ENCODE measurements at regions not wholly inside any gene's neighbourhood (a gene's known extent, or its start where the extent isn't known, plus 50 kb on each side); places are given as distances from the start of the nearest gene placed in this dataset.

DNA sequence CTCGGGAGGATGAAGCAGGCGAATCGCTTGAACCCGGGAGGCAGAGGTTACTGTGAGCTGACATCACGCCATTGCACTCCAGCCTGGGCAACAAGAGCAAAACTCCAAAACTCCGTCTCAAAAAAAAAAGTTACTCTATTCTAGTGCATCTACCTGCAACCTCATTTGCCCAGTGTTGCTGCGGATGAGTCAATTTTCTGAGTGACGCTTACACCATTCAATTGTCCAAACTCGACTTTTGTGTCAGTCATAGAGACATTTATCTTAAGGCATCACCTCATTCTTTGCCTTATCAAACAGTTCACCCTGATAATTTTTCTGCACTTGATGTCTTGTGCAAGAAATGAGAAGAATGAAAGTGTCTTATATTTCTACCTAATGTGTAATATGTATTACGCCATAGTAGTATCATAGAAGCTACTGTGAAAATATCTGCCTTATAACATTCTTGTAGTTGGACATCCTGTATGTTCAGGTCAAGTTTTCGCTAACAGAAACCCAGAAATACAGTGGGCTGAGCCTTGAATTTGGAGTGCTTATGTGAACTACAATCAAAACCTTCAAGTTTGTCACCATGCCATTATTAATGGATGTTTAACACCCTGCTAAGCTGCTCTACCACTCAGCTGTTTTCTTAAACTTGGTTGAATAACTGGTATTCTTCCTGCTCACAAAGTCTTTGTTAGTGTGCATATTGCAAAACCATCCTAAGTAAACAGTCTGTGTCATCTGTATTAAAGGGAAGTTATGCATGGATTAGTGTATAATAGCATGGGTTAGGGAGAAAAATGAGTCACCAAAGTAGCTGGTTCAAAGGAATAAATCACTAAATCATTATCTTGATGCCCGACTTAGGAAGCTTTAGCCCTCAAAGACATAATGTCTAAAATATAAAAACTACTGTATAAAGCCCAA, 531.0 kb upstream of the NR2F2 start:
- no peak overlapping the region for H3K4me2 ChIP-seq (ENCODE audit: low read length)
- no peaks in the 10 kb centered on the region for H4K20me1 ChIP-seq (ENCODE audit: insufficient read depth, low read length)
- H3K4me3 ChIP-seq (ENCODE audit: low read depth, low read length, poor library complexity, severe bottlenecking), result no peak overlapping the region

DNA sequence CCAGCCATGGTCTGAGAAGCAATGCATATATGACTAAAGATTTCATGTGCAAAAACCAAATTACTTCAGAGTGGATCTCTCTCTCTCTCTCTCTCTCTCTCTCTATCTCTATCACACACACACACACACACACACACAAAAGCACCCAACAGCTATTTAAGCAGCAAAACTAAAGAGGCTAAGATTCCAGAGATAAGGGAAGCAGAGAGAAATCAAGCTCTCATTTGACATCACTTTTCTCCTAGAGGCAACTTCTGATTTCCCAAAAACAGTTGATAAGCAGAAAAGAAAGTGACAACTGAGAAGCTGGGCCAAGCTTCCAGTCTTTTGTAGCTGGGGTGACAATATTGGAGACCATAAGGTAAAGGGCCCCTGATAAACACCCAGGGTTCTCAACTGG, 526.0 kb upstream of the NR2F2 start:
- Histone ChIP-seq H3K9me3 (ENCODE audit: low read length) (no peaks in the 10 kb centered on the region), H3K4me1 (ENCODE audit: insufficient read depth, low read length, severe bottlenecking) (no peaks in the 10 kb centered on the region), H3K36me3 (ENCODE audit: insufficient read depth, low read length) (no peaks in the 10 kb centered on the region), H3K27me3 (ENCODE audit: insufficient read depth, low read length) (no peaks in the 10 kb centered on the region), H4K20me1 (ENCODE audit: insufficient read depth, low read length) (no peaks in the 10 kb centered on the region), H3K79me2 (ENCODE audit: insufficient read depth, low read length) (no peaks in the 10 kb centered on the region), H3K4me2 (ENCODE audit: low read length) (no peak overlapping the region), H3K4me3 (ENCODE audit: low read depth, low read length, poor library complexity, severe bottlenecking) (no peak overlapping the region), H3K27ac (ENCODE audit: low read depth, low read length, poor library complexity, severe bottlenecking) (no peak overlapping the region), H3K9me2 (ENCODE audit: low read depth, low read length) (no peaks in the 10 kb centered on the region), H3F3A (ENCODE audit: insufficient read depth, low read length) (no peaks in the 10 kb centered on the region), H3K9ac (ENCODE audit: low read length) (no peak overlapping the region), H2AFZ (ENCODE audit: low read length) (no peak overlapping the region)
- TF ChIP-seq EZH2 (IDR thresholded peaks at IDR 0.05; ENCODE audit: borderline replicate concordance, low read length), result no peak
- TF ChIP-seq, protein P1, sequence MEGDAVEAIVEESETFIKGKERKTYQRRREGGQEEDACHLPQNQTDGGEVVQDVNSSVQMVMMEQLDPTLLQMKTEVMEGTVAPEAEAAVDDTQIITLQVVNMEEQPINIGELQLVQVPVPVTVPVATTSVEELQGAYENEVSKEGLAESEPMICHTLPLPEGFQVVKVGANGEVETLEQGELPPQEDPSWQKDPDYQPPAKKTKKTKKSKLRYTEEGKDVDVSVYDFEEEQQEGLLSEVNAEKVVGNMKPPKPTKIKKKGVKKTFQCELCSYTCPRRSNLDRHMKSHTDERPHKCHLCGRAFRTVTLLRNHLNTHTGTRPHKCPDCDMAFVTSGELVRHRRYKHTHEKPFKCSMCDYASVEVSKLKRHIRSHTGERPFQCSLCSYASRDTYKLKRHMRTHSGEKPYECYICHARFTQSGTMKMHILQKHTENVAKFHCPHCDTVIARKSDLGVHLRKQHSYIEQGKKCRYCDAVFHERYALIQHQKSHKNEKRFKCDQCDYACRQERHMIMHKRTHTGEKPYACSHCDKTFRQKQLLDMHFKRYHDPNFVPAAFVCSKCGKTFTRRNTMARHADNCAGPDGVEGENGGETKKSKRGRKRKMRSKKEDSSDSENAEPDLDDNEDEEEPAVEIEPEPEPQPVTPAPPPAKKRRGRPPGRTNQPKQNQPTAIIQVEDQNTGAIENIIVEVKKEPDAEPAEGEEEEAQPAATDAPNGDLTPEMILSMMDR (IDR thresholded peaks at IDR 0.05; ENCODE audit: low read length), result no peak

More for the DNA sequence above, 531.0 kb upstream of the NR2F2 start:
- H3F3A ChIP-seq (ENCODE audit: insufficient read depth, low read length), result no peaks in the 10 kb centered on the region
- no peaks in the 10 kb centered on the region for H3K79me2 ChIP-seq (ENCODE audit: insufficient read depth, low read length)
- H3K4me1 ChIP-seq (ENCODE audit: insufficient read depth, low read length, severe bottlenecking), result no peaks in the 10 kb centered on the region
- no peak overlapping the region for H2AFZ ChIP-seq (ENCODE audit: low read length)
- TF ChIP-seq, protein P1 (IDR thresholded peaks at IDR 0.05; ENCODE audit: low read length), result no peak
- no peak for TF ChIP-seq EZH2 (IDR thresholded peaks at IDR 0.05; ENCODE audit: borderline replicate concordance, low read length)
- H3K27me3 ChIP-seq (ENCODE audit: insufficient read depth, low read length), result no peaks in the 10 kb centered on the region
- H3K9me3 ChIP-seq (ENCODE audit: low read length), result no peaks in the 10 kb centered on the region
- no peaks in the 10 kb centered on the region for H3K9me2 ChIP-seq (ENCODE audit: low read depth, low read length)
- no peak overlapping the region for H3K27ac ChIP-seq (ENCODE audit: low read depth, low read length, poor library complexity, severe bottlenecking)
- H3K36me3 ChIP-seq (ENCODE audit: insufficient read depth, low read length), result no peaks in the 10 kb centered on the region
- no peak overlapping the region for H3K9ac ChIP-seq (ENCODE audit: low read length)

DNA sequence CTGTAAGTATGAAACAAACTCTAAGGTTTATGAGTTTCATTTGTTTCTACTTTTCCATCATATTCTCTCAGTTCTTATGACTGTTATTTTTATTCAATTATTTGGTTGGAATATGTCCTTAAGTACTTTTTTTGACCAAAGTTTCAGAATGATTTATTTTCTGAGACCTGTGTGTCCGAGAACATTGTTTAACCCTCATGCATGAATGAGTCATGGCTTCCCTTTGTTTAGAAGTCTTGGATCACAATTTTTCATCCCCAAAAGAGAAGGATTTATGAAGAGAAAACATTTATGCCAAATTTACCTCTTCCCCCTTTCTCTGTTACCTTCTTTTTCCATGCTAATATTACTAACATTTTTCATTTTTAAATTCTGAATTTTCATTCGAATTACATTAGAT, 518.0 kb upstream of the NR2F2 start:
- Histone ChIP-seq H3K9me3 (ENCODE audit: low read length) (no peaks in the 10 kb centered on the region), H3F3A (ENCODE audit: insufficient read depth, low read length) (no peaks in the 10 kb centered on the region), H3K4me3 (ENCODE audit: low read depth, low read length, poor library complexity, severe bottlenecking) (no peak overlapping the region), H3K4me1 (ENCODE audit: insufficient read depth, low read length, severe bottlenecking) (no peaks in the 10 kb centered on the region), H3K79me2 (ENCODE audit: insufficient read depth, low read length) (no peaks in the 10 kb centered on the region), H3K9me2 (ENCODE audit: low read depth, low read length) (no peaks in the 10 kb centered on the region), H3K4me2 (ENCODE audit: low read length) (no peak overlapping the region), H3K9ac (ENCODE audit: low read length) (no peak overlapping the region), H3K27me3 (ENCODE audit: insufficient read depth, low read length) (no peaks in the 10 kb centered on the region), H3K27ac (ENCODE audit: low read depth, low read length, poor library complexity, severe bottlenecking) (no peak overlapping the region), H4K20me1 (ENCODE audit: insufficient read depth, low read length) (no peaks in the 10 kb centered on the region), H3K36me3 (ENCODE audit: insufficient read depth, low read length) (no peaks in the 10 kb centered on the region), H2AFZ (ENCODE audit: low read length) (no peak overlapping the region)
- TF ChIP-seq, protein P1 (IDR thresholded peaks at IDR 0.05; ENCODE audit: low read length), result no peak
- TF ChIP-seq EZH2 (IDR thresholded peaks at IDR 0.05; ENCODE audit: borderline replicate concordance, low read length), result no peak
